ENCODE measurements at regions not wholly inside any gene's neighbourhood (a gene's known extent, or its start where the extent isn't known, plus 50 kb on each side); places are given as distances from the start of the nearest gene placed in this dataset.
"Not testable (repeated sequence)": the region's sequence is repeated elsewhere in the genome, so short reads cannot be mapped to it uniquely, and the experiment has no call there.

DNA sequence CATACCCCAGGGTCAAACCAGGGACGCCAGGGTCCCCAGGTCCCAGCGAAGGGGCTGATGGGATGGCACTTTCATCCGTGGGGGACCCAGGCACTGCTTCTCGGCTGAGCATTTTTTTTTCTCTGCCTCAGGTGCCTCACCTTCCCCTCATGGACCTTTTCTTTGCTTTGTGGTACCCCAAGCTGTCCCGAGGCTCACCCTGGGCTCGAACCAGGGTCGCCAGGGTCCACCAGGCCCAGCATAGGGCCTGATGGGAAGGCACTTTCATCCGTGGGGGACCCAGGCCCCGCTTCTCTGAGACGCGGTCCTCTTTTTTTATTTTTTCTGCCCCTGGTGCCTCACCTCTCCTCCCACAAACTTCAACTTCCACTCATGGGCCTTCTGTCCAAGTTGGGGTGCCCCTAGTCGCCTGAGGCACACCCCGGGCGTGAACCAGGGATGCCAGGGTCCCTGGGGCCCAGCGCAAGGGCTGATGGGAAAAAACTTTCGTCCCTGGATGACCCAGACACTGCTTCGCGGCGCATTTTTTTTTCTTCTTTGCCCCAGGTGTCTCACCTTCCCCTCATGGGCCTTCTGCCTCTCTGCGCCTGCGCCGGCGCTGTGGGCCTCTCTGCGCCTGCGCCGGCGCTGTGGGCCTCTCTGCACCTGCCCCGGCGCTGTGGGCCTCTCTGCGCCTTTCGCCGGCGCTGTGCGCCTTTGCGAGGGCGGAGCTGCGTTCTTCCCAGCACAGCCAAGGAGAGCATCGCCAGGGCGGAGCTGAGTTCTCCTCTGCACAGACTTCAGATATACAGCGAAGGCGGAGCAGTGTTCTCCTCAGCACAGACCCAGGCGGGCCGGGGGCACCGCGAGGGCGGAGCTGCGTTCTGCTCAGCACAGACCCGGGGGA, 533.3 kb downstream of the CWH43 start:
- H3K27me3 ChIP-seq (ENCODE audit: insufficient read depth, low read length, poor library complexity); H4K5ac ChIP-seq (ENCODE audit: low read length); H3K79me1 ChIP-seq (ENCODE audit: low read length); H2BK5ac ChIP-seq (ENCODE audit: low read length); H3K4ac ChIP-seq (ENCODE audit: low read depth, low read length); H2BK15ac ChIP-seq (replicated peaks; ENCODE audit: low read depth); H3K27ac ChIP-seq (ENCODE audit: low read depth, low read length); H4K8ac ChIP-seq (ENCODE audit: low read depth, low read length); H3K36me3 ChIP-seq (ENCODE audit: control insufficient read depth, insufficient read depth, low read length); H3K23ac ChIP-seq (ENCODE audit: low read length); H3K56ac ChIP-seq (ENCODE audit: low read length); H2AK5ac ChIP-seq (ENCODE audit: low read length); H3K79me2 ChIP-seq (ENCODE audit: control insufficient read depth, insufficient read depth, low read length); H3K4me1 ChIP-seq (ENCODE audit: control insufficient read depth, low read depth, low read length); H3K4me2 ChIP-seq (ENCODE audit: low read length); H3K18ac ChIP-seq (ENCODE audit: low read length); H2BK120ac ChIP-seq (ENCODE audit: low read depth, low read length); H3K9ac ChIP-seq (ENCODE audit: low read length); DNase-seq; H3K4me3 ChIP-seq (ENCODE audit: low read length): not testable (repeated sequence)
- WGBS (ENCODE audit: extremely low coverage, insufficient coverage, low lambda C conversion rate), result no CpG with 5 or more reads among the region's 48 CpGs

GRCh38 chr4:49523816-49524765, 538.0 kb downstream of the CWH43 start:
- H3K79me2 ChIP-seq (ENCODE audit: control insufficient read depth, insufficient read depth, low read length); H2BK120ac ChIP-seq (ENCODE audit: low read depth, low read length); DNase-seq; H3K27ac ChIP-seq (ENCODE audit: low read depth, low read length); H3K4me1 ChIP-seq (ENCODE audit: control insufficient read depth, low read depth, low read length); H3K36me3 ChIP-seq (ENCODE audit: control insufficient read depth, insufficient read depth, low read length); H3K4me2 ChIP-seq (ENCODE audit: low read length); H2BK5ac ChIP-seq (ENCODE audit: low read length); H3K27me3 ChIP-seq (ENCODE audit: insufficient read depth, low read length, poor library complexity); H3K4ac ChIP-seq (ENCODE audit: low read depth, low read length); H4K8ac ChIP-seq (ENCODE audit: low read depth, low read length); H3K18ac ChIP-seq (ENCODE audit: low read length); H3K79me1 ChIP-seq (ENCODE audit: low read length); H3K9ac ChIP-seq (ENCODE audit: low read length); H2AK5ac ChIP-seq (ENCODE audit: low read length); H3K56ac ChIP-seq (ENCODE audit: low read length); H4K5ac ChIP-seq (ENCODE audit: low read length); H3K23ac ChIP-seq (ENCODE audit: low read length); H2BK15ac ChIP-seq (replicated peaks; ENCODE audit: low read depth); H3K4me3 ChIP-seq (ENCODE audit: low read length): not testable (repeated sequence)
- WGBS (ENCODE audit: extremely low coverage, insufficient coverage, low lambda C conversion rate), result no CpG with 5 or more reads among the region's 55 CpGs

- not testable (repeated sequence) for H3K56ac ChIP-seq (ENCODE audit: low read length); H3K23ac ChIP-seq (ENCODE audit: low read length); H3K79me2 ChIP-seq (ENCODE audit: control insufficient read depth, insufficient read depth, low read length); H3K27ac ChIP-seq (ENCODE audit: low read depth, low read length); H3K4me2 ChIP-seq (ENCODE audit: low read length); H3K27me3 ChIP-seq (ENCODE audit: insufficient read depth, low read length, poor library complexity); H3K4me1 ChIP-seq (ENCODE audit: control insufficient read depth, low read depth, low read length); H2BK15ac ChIP-seq (replicated peaks; ENCODE audit: low read depth); H3K36me3 ChIP-seq (ENCODE audit: control insufficient read depth, insufficient read depth, low read length); H3K9ac ChIP-seq (ENCODE audit: low read length); H2AK5ac ChIP-seq (ENCODE audit: low read length); H3K18ac ChIP-seq (ENCODE audit: low read length); H2BK5ac ChIP-seq (ENCODE audit: low read length); H3K4me3 ChIP-seq (ENCODE audit: low read length); H2BK120ac ChIP-seq (ENCODE audit: low read depth, low read length); H4K8ac ChIP-seq (ENCODE audit: low read depth, low read length); H3K4ac ChIP-seq (ENCODE audit: low read depth, low read length); DNase-seq; H4K5ac ChIP-seq (ENCODE audit: low read length); H3K79me1 ChIP-seq (ENCODE audit: low read length)
- no CpG with 5 or more reads among the region's 5 CpGs for WGBS (ENCODE audit: extremely low coverage, insufficient coverage, low lambda C conversion rate)
Measured at GRCh38 chr4:49558916-49559676, 573.0 kb downstream of the CWH43 start.

GRCh38 chr4:49560131-49560816, 574.2 kb downstream of the CWH43 start:
- not testable (repeated sequence) for H3K4me3 ChIP-seq (ENCODE audit: low read length); H3K4ac ChIP-seq (ENCODE audit: low read depth, low read length); H3K79me2 ChIP-seq (ENCODE audit: control insufficient read depth, insufficient read depth, low read length); H4K8ac ChIP-seq (ENCODE audit: low read depth, low read length); H3K56ac ChIP-seq (ENCODE audit: low read length); H3K27me3 ChIP-seq (ENCODE audit: insufficient read depth, low read length, poor library complexity); H3K4me1 ChIP-seq (ENCODE audit: control insufficient read depth, low read depth, low read length); H2BK15ac ChIP-seq (replicated peaks; ENCODE audit: low read depth); H2BK120ac ChIP-seq (ENCODE audit: low read depth, low read length); H4K5ac ChIP-seq (ENCODE audit: low read length); H3K36me3 ChIP-seq (ENCODE audit: control insufficient read depth, insufficient read depth, low read length); H2AK5ac ChIP-seq (ENCODE audit: low read length); H3K79me1 ChIP-seq (ENCODE audit: low read length); H3K27ac ChIP-seq (ENCODE audit: low read depth, low read length); H2BK5ac ChIP-seq (ENCODE audit: low read length); DNase-seq; H3K18ac ChIP-seq (ENCODE audit: low read length); H3K4me2 ChIP-seq (ENCODE audit: low read length); H3K23ac ChIP-seq (ENCODE audit: low read length); H3K9ac ChIP-seq (ENCODE audit: low read length)
- no CpG with 5 or more reads among the region's 9 CpGs for WGBS (ENCODE audit: extremely low coverage, insufficient coverage, low lambda C conversion rate)

DNA sequence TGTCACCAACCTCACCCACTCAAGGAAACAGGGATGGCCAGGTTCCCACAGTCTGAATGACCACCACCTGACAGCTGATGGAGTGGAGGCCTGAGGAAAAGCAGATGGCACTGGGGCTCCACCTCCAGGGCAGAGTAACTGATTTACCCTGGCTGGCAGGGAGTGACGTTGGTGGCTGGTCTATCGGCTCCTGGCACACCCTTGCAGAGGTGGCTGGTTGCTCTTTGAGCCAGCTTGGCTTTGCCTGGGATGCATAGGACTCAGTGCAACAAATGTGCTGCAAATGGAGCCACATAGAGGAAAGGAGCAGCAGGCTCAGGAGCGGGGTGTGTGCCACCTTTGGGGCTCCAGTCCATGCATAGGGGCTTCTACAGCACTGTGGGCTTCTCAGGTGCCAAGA, 574.8 kb downstream of the CWH43 start:
- not testable (repeated sequence) for H3K27me3 ChIP-seq (ENCODE audit: insufficient read depth, low read length, poor library complexity); H2AK5ac ChIP-seq (ENCODE audit: low read length); H3K4me2 ChIP-seq (ENCODE audit: low read length); H2BK15ac ChIP-seq (replicated peaks; ENCODE audit: low read depth); DNase-seq; H3K4me1 ChIP-seq (ENCODE audit: control insufficient read depth, low read depth, low read length); H3K79me2 ChIP-seq (ENCODE audit: control insufficient read depth, insufficient read depth, low read length); H3K56ac ChIP-seq (ENCODE audit: low read length); H3K27ac ChIP-seq (ENCODE audit: low read depth, low read length); H3K18ac ChIP-seq (ENCODE audit: low read length); H3K9ac ChIP-seq (ENCODE audit: low read length); H2BK5ac ChIP-seq (ENCODE audit: low read length); H3K79me1 ChIP-seq (ENCODE audit: low read length); H4K5ac ChIP-seq (ENCODE audit: low read length); H2BK120ac ChIP-seq (ENCODE audit: low read depth, low read length); H3K4ac ChIP-seq (ENCODE audit: low read depth, low read length); H3K4me3 ChIP-seq (ENCODE audit: low read length); H3K23ac ChIP-seq (ENCODE audit: low read length); H3K36me3 ChIP-seq (ENCODE audit: control insufficient read depth, insufficient read depth, low read length); H4K8ac ChIP-seq (ENCODE audit: low read depth, low read length)
- WGBS (ENCODE audit: extremely low coverage, insufficient coverage, low lambda C conversion rate), result no CpG with 5 or more reads among the region's 3 CpGs
